ENCODE measurements at regions not wholly inside any gene's neighbourhood (a gene's known extent, or its start where the extent isn't known, plus 50 kb on each side); places are given as distances from the start of the nearest gene placed in this dataset.

DNA sequence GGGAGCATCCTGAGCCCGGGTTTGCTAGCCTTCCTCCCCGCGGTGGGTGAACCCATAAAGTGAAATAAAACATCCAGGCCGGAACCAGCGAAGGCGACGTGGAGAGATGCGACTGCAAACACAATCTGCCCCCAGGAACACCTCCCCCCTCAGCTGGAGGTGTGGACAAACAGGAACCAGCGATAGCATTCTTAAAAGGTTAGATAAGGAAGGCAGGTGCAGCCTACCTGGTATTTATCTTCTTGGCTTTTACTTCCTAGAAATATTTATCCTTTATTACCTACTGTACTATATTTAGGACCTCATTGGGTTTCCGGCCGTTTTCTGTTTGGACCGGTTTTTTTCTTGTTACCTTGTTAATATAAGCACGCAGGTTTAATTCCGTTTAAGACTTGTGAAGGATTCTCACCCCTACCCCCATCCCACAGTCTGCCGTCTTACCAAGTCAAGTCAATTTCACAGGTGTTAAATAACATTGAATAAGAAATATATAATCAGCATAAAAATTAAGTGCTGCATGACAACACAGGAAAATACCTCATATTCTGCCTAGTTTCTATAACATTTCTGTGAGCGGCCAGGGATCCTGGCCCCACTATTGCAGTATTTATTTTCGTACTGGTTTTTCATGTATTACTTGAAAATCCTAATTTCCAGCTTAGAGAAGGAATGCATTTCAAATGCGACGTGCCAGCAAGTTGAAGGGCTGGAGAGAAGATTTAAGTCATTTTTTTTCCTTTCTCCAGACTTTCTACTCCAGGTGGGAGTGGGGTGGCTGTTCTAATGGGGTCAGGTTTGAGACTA, 224.0 kb upstream of the ID2 start:
- Histone ChIP-seq H3K27me3 (peaks cover 22% of the 10 kb centered on the region), H3K36me3 (no peaks in the 10 kb centered on the region), H3K27ac (no peak overlapping the region), H3K4me1 (ENCODE audit: low read depth) (no peaks in the 10 kb centered on the region), H3K9me3 (ENCODE audit: low read depth) (no peaks in the 10 kb centered on the region), H3K4me3 (no peak overlapping the region)
- TF ChIP-seq, protein P1, sequence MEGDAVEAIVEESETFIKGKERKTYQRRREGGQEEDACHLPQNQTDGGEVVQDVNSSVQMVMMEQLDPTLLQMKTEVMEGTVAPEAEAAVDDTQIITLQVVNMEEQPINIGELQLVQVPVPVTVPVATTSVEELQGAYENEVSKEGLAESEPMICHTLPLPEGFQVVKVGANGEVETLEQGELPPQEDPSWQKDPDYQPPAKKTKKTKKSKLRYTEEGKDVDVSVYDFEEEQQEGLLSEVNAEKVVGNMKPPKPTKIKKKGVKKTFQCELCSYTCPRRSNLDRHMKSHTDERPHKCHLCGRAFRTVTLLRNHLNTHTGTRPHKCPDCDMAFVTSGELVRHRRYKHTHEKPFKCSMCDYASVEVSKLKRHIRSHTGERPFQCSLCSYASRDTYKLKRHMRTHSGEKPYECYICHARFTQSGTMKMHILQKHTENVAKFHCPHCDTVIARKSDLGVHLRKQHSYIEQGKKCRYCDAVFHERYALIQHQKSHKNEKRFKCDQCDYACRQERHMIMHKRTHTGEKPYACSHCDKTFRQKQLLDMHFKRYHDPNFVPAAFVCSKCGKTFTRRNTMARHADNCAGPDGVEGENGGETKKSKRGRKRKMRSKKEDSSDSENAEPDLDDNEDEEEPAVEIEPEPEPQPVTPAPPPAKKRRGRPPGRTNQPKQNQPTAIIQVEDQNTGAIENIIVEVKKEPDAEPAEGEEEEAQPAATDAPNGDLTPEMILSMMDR (IDR thresholded peaks at IDR 0.05; ENCODE audit: low read depth, low read length), result no peak
- no peak for DNase-seq (ENCODE audit: low read depth in 1 of 2, low spot score in 1 of 2)

DNA sequence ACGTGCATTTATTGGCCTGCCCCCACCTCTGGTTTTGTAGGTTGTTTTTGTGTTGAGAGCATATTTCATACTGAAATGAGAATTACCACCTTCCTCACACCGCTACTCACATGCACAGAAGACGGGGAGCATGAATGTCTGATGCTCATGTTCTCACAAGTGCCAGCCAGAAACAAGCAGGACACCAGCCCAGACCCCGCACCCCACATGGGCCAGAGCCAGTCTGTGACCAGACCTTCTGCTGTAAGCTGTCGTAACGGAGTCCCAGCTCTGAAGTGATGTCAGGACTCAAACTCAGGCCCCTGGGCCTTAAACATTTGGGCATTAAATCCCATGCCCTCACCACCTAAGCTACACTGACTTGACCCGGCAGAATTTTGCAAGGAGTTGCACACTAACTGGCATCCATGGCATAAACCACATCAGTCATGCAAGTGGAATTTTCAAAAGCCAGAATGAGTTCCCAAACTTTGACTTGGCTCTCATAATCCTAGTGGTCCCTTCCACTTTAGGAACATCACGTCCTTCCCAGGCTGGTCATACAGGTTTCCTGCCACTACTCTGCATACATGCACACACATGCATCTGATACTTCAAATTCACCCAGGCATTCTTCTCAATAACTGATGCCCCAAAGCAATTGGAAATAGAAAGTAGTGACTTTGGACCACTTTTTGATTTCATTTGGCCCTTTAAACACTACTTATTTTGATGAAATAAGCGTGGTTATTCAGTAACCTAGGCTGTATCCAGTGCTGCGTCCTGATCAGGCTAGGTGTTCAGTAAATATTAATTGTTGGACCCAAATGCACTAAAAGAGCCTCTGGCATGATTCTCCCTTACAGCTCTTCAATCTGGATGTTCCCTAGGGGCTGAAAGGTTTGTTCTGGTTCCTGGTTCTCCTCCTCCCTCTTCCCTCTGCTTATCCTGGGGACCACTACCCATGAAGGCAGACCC, 223.1 kb upstream of the ID2 start:
- no peak for DNase-seq (ENCODE audit: low read depth in 1 of 2, low spot score in 1 of 2)
- Histone ChIP-seq H3K9me3 (ENCODE audit: low read depth) (no peaks in the 10 kb centered on the region), H3K27me3 (peaks cover 22% of the 10 kb centered on the region), H3K4me1 (ENCODE audit: low read depth) (no peaks in the 10 kb centered on the region), H3K4me3 (no peak overlapping the region), H3K27ac (no peak overlapping the region), H3K36me3 (no peaks in the 10 kb centered on the region)
- TF ChIP-seq, protein P1 (IDR thresholded peaks at IDR 0.05; ENCODE audit: low read depth, low read length), result no peak

DNA sequence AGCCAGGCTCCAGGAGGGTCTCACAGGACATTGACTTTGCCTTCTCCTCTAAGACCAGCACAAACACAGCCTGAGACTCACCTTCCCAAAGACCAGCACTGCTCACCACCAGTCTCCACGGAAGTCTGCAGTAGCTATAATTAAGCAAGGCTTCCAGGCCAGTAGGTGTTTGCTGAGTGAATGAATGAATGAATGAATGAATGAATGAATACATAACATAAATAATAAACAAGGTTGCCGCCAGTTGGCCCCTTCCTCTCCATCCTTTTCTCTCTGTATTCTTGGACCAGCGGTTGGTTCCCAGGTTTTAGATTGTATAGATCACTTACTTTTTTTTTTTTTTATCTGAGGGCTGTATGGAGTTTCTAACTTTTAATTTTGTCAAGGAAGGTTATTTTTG, 222.4 kb upstream of the ID2 start:
- Histone ChIP-seq H3K27me3 (peaks cover 22% of the 10 kb centered on the region), H3K9me3 (ENCODE audit: low read depth) (no peaks in the 10 kb centered on the region), H3K27ac (no peak overlapping the region), H3K36me3 (no peaks in the 10 kb centered on the region), H3K4me1 (ENCODE audit: low read depth) (no peaks in the 10 kb centered on the region), H3K4me3 (no peak overlapping the region)
- TF ChIP-seq, protein P1 (IDR thresholded peaks at IDR 0.05; ENCODE audit: low read depth, low read length), result no peak
- DNase-seq (ENCODE audit: low read depth in 1 of 2, low spot score in 1 of 2), result no peak

DNA sequence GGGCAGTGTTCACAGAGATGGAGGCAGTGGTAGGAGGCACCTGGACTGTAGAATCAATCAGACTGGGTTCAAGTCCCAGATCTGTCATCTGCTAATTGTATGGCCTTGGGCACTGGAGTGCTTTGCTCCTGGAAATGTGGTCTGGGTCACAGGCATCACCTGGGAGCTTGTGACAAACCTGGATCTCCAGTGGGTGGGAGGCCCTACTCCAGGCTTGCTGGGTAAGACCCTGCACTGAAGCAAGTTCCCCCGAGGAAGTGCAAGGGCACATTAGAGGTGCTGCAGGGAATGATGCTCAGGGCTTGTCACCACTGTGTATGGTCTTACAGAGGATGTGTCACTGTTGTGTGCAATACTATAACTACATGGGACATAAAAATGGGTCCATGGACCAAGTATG, 220.5 kb upstream of the ID2 start:
- Histone ChIP-seq H3K27me3 (peaks cover 22% of the 10 kb centered on the region), H3K4me3 (no peak overlapping the region), H3K27ac (no peak overlapping the region), H3K36me3 (no peaks in the 10 kb centered on the region), H3K9me3 (ENCODE audit: low read depth) (no peaks in the 10 kb centered on the region), H3K4me1 (ENCODE audit: low read depth) (no peaks in the 10 kb centered on the region)
- TF ChIP-seq, protein P1 (IDR thresholded peaks at IDR 0.05; ENCODE audit: low read depth, low read length), result no peak
- no peak for DNase-seq (ENCODE audit: low read depth in 1 of 2, low spot score in 1 of 2)

DNA sequence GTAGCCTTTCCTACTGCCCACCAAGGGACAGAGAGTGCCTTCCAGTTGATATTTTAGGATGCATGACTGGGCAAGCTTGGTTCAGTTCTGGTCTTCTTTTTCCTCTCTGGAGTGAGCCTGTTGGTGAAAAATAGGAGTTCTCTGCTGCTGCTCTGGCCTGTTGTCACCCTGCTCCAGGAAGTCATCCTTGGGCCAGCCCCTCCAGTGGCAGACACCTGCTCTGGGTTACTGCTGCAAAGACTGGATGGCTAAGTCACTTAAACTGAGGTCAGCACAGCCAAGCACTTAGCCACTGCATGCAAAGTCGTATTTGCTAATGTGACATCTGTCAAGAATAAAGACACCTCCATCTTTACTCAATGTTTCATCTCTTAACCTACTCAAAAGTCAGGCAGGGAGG, 219.6 kb upstream of the ID2 start:
- Histone ChIP-seq H3K27ac (no peak overlapping the region), H3K4me1 (ENCODE audit: low read depth) (no peaks in the 10 kb centered on the region), H3K9me3 (ENCODE audit: low read depth) (no peaks in the 10 kb centered on the region), H3K4me3 (no peak overlapping the region), H3K27me3 (peaks cover 15% of the 10 kb centered on the region), H3K36me3 (no peaks in the 10 kb centered on the region)
- no peak for DNase-seq (ENCODE audit: low read depth in 1 of 2, low spot score in 1 of 2)
- TF ChIP-seq, protein P1 (IDR thresholded peaks at IDR 0.05; ENCODE audit: low read depth, low read length), result no peak
